Psoas muscle (tissue), 7 donors: ENCODE measurements at regions not wholly inside any gene's neighbourhood (a gene's known extent, or its start where the extent isn't known, plus 50 kb on each side); places are given as distances from the start of the nearest gene placed in this dataset.

ENCODE experiments used
- ATAC-seq, 4 donors: fragments of 200-7000 bp; cut with Tn5 transposase; one replicate each; pipeline ENCODE4 v1.9.1; 2020; ENCODE audit warnings: moderate library complexity in 3 of 4, mild to moderate bottlenecking in 2 of 4
- DNase-seq, 2 donors: peaks; one replicate each; pipeline ENCODE4 v3.0.0-alpha.2; 2020
- H3K27ac ChIP-seq: fragments of 200-600 bp; one replicate; pipeline ENCODE4 v1.8.0; 2022
- H3K27me3 ChIP-seq, 3 donors: fragments of 200-600 bp in 1 of 3; one replicate each; pipeline versions ENCODE4 v1.6.1 to v1.8.0; 2013 to 2022; ENCODE audit warnings: low read length in 2 of 3, mild to moderate bottlenecking in 2 of 3, moderate library complexity in 1 of 3; ENCODE audit not compliant: insufficient read depth in 3 of 3
- H3K36me3 ChIP-seq, 2 donors: fragments of 200-600 bp in 1 of 2; one replicate each; pipeline versions ENCODE4 v1.6.1 to v1.8.0; 2013 to 2022; ENCODE audit warnings: low read depth in 1 of 2, mild to moderate bottlenecking in 1 of 2, moderate library complexity in 1 of 2; ENCODE audit not compliant: insufficient read depth in 1 of 2
- H3K4me1 ChIP-seq: fragments of 200-600 bp; one replicate; pipeline ENCODE4 v1.8.0; 2022
- H3K4me3 ChIP-seq: fragments of 200-600 bp; one replicate; pipeline ENCODE4 v1.8.0; 2022; ENCODE audit warnings: mild to moderate bottlenecking
- H3K9me3 ChIP-seq: fragments of 200-600 bp; one replicate; pipeline ENCODE4 v1.8.0; 2022
- WGBS, 3 donors: extraction: QIAGEN DNeasy Blood & Tissue Kit; methylation state at CpG; one replicate each; pipeline versions ENCODE4 v1.1.6 to v1.1.7; 2013; 5-methylcytosine and 5-hydroxymethylcytosine counted together
- intact Hi-C, 2 donors: fragments of 100-400 bp; cut with DNase I; formaldehyde crosslinking; loops; one replicate each; pipeline versions ENCODE4 v1.11.0 to v1.14.2; 2022
- TF ChIP-seq, protein P1 (sequence below): fragments of 200-600 bp; IDR thresholded peaks from one replicate; pipeline ENCODE4 v1.8.0; 2022; ENCODE audit warnings: antibody characterized with exemption
- donor health status: healthy with polysubstance abuse.
- donor health status: DM: no; HTN: no; CAD: no; lungs with moderate emphysema.
- donor health status: Bipolar disorder and iron deficiency.
- donor health status: healthy.
- donor health status: DM: yes; HTN: yes; CAD: no.
- donor health status: DM: no; HTN: no; CAD: no.
- donor health status: DM: yes; HTN: yes; CAD: no.

- intact Hi-C loops = no loop called here
- DNase-seq (no peak), ATAC-seq (no peak)
- no peaks in the 10 kb centered on the region for H3K36me3 ChIP-seq
- no peaks in the 10 kb centered on the region for H3K9me3 ChIP-seq
- WGBS, 3 donors = 54 to 65% (median 59%) methylated on average over 2 of the region's 2 CpGs
- no peaks in the 10 kb centered on the region for H3K27me3 ChIP-seq
- H3K27ac ChIP-seq = no peak overlapping the region
- H3K4me1 ChIP-seq = no peaks in the 10 kb centered on the region
- H3K4me3 ChIP-seq = no peak overlapping the region
- TF ChIP-seq, protein P1, sequence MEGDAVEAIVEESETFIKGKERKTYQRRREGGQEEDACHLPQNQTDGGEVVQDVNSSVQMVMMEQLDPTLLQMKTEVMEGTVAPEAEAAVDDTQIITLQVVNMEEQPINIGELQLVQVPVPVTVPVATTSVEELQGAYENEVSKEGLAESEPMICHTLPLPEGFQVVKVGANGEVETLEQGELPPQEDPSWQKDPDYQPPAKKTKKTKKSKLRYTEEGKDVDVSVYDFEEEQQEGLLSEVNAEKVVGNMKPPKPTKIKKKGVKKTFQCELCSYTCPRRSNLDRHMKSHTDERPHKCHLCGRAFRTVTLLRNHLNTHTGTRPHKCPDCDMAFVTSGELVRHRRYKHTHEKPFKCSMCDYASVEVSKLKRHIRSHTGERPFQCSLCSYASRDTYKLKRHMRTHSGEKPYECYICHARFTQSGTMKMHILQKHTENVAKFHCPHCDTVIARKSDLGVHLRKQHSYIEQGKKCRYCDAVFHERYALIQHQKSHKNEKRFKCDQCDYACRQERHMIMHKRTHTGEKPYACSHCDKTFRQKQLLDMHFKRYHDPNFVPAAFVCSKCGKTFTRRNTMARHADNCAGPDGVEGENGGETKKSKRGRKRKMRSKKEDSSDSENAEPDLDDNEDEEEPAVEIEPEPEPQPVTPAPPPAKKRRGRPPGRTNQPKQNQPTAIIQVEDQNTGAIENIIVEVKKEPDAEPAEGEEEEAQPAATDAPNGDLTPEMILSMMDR = no peak
Measured at GRCh38 chr7:57375783-57376182, 74.2 kb upstream of the ZNF716 start.

DNA sequence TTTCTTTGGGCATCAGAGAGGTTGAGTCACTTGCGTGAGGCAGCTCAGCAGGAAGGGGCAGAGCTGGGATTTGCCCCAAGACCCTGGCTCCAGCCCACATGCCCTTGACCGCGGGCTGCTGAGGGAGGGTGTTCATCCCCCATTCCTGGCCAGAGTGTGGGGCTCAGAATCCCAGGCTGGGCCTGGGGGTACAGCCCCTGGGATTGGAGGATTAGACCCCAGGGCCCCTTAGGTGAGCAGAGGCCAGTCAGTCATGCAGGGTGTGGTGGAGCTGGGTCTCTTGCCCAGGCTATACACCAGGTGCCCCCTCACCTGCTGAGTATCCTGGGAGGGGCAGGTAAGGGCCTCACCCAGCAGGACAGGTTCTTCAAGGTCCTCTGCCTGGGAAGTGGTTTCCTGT lies 68.4 kb upstream of the ZNF716 start:
- DNase-seq = no peak

GRCh38 chr7:57384380-57384779 lies 65.6 kb upstream of the ZNF716 start:
- ATAC-seq (no peak), DNase-seq (no peak)
- no peaks in the 10 kb centered on the region for H3K27me3 ChIP-seq
- TF ChIP-seq, protein P1 = no peak
- no peaks in the 10 kb centered on the region for H3K4me1 ChIP-seq
- no peaks in the 10 kb centered on the region for H3K9me3 ChIP-seq
- 83 to 90% (median 84%) methylated on average over 9 of the region's 9 CpGs for WGBS, 3 donors
- H3K36me3 ChIP-seq = no peaks in the 10 kb centered on the region
- no peak overlapping the region for H3K27ac ChIP-seq
- intact Hi-C loops = no loop called here
- H3K4me3 ChIP-seq = no peak overlapping the region

More for the DNA sequence above, 68.4 kb upstream of the ZNF716 start:
- no peaks in the 10 kb centered on the region for H3K27me3 ChIP-seq
- H3K4me3 ChIP-seq = no peak overlapping the region
- no peak overlapping the region for H3K27ac ChIP-seq
- H3K36me3 ChIP-seq = no peaks in the 10 kb centered on the region
- WGBS, 3 donors = 82 to 88% (median 86%) methylated on average over 3 of the region's 3 CpGs
- H3K9me3 ChIP-seq = no peaks in the 10 kb centered on the region
- no peak for ATAC-seq
- intact Hi-C loops = no loop called here
- TF ChIP-seq, protein P1 = no peak
- H3K4me1 ChIP-seq = no peaks in the 10 kb centered on the region

DNA sequence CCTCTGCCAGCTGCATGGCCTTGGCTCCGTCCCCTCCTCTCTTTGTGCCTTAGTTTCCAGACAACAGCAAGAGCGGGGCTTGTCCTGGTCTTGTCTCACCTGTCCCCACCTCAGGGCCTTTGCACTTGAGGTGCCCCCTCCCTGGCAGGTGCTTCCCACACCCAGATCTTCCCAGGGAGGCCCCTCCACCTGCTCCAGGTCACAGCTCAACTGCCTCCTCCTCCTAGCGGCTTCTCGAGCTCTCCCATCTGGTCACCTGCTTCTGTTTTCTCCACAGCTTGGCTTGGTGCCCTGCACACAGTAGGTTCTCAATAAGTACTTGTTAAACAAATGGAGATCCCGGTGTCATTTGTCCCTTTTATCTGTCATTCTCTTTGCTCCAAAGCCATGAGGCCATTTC lies 64.3 kb upstream of the ZNF716 start:
- no peaks in the 10 kb centered on the region for H3K9me3 ChIP-seq

DNA sequence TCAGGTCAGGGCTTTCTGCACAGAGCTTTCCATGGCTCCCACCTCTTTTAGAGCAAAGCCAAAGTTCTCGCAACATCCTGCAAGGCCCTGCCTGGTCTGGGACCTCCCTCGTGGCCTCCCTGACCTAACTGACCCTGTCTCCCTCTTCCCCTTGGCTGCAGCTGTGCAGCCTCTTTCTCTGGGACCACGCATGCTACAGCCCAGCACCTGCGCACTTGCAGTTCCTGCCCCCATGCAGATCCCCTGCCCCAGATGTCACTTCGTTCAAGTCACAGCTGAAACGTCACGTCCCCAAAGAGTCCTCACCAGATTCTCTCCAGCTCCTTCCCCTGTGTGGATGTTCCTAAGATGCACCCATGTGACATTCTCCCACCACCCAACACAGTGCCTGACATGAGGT lies 61.2 kb upstream of the ZNF716 start:
- no peaks in the 10 kb centered on the region for H3K4me1 ChIP-seq
- no peak for ATAC-seq
- 70 to 80% (median 73%) methylated on average over 7 of the region's 7 CpGs for WGBS, 3 donors
- intact Hi-C loops = no loop called here
- TF ChIP-seq, protein P1 = no peak
- H3K4me3 ChIP-seq = no peak overlapping the region
- no peaks in the 10 kb centered on the region for H3K36me3 ChIP-seq
- no peaks in the 10 kb centered on the region for H3K27me3 ChIP-seq
- no peak overlapping the region for H3K27ac ChIP-seq
- H3K9me3 ChIP-seq = no peaks in the 10 kb centered on the region
- no peak for DNase-seq

More for the DNA sequence above, 64.3 kb upstream of the ZNF716 start:
- TF ChIP-seq, protein P1 = no peak
- no peak for DNase-seq
- no peak for ATAC-seq
- H3K27me3 ChIP-seq = no peaks in the 10 kb centered on the region
- H3K4me1 ChIP-seq = no peaks in the 10 kb centered on the region
- WGBS, 3 donors = 77 to 84% (median 82%) methylated on average over 4 to 5 of the region's 5 CpGs
- no peak overlapping the region for H3K27ac ChIP-seq
- intact Hi-C loops = no loop called here
- no peak overlapping the region for H3K4me3 ChIP-seq
- no peaks in the 10 kb centered on the region for H3K36me3 ChIP-seq
